HepG2 (cell line): ENCODE measurements at regions not wholly inside any gene's neighbourhood (a gene's known extent, or its start where the extent isn't known, plus 50 kb on each side); places are given as distances from the start of the nearest gene placed in this dataset.
A peak's percentile ranks its signal among the peaks of the same experiment; 100 is the strongest.

ENCODE experiments used
- AGO2 ChIP-seq: fragments of 200-400 bp; formaldehyde crosslinking; optimal IDR thresholded peaks from 2 replicates; pipeline ENCODE3; 2017; ENCODE audit warnings: mild to moderate bottlenecking, low read depth, low read length, moderate library complexity
- CBX2 ChIP-seq, 2 experiments: fragments of 200-600 bp in 1 of 2; sonication (generic); formaldehyde crosslinking in 1 of 2; IDR thresholded peaks; 2 replicates each; pipeline versions ENCODE4 v1.7.0 to v1.8.1; 2018 to 2022; ENCODE audit warnings: low read depth in 2 of 2, low read length in 1 of 2, mild to moderate bottlenecking in 1 of 2, missing genetic modification reagents in 1 of 2
- FOXA3 ChIP-seq: IDR thresholded peaks from 2 replicates; pipeline ENCODE4 v1.6.1; 2016; ENCODE audit warnings: missing genetic modification reagents, missing compliant biosample characterization
- MZF1 ChIP-seq: sonication (generic); formaldehyde crosslinking; IDR thresholded peaks from 2 replicates; pipeline ENCODE4 v1.8.1; 2023; ENCODE audit warnings: mild to moderate bottlenecking, missing genetic modification reagents, borderline replicate concordance
- PRDM10 ChIP-seq: sonication (generic); formaldehyde crosslinking; IDR thresholded peaks from 2 replicates; pipeline ENCODE4 v1.4.0; 2020; ENCODE audit warnings: low read depth, missing genetic modification reagents
- PRDM15 ChIP-seq: sonication (generic); formaldehyde crosslinking; IDR thresholded peaks from 2 replicates; pipeline ENCODE4 v1.4.0; 2020; ENCODE audit warnings: missing genetic modification reagents
- SALL2 ChIP-seq: sonication (generic); formaldehyde crosslinking; IDR thresholded peaks from 2 replicates; pipeline ENCODE4 v1.8.1; 2023; ENCODE audit warnings: mild to moderate bottlenecking, missing genetic modification reagents, inconsistent platforms
- SAP130 ChIP-seq: IDR thresholded peaks from 2 replicates; pipeline ENCODE4 v1.6.1; 2016; ENCODE audit warnings: low read depth
- TEAD3 ChIP-seq: optimal IDR thresholded peaks from 2 replicates; pipeline ENCODE3; 2016; ENCODE audit warnings: borderline replicate concordance
- ZNF18 ChIP-seq: sonication (generic); formaldehyde crosslinking; IDR thresholded peaks from 2 replicates; pipeline ENCODE4 v1.8.0; 2022; ENCODE audit warnings: mild to moderate bottlenecking, missing genetic modification reagents; ENCODE audit not compliant: insufficient replicate concordance
- ZNF234 ChIP-seq: sonication (generic); formaldehyde crosslinking; conservative IDR thresholded peaks from 2 replicates; pipeline ENCODE4 v1.5.1; 2020; ENCODE audit warnings: mild to moderate bottlenecking, missing genetic modification reagents
- TF ChIP-seq, protein P1 (sequence below): IDR thresholded peaks from 2 replicates; pipeline ENCODE4 v1.6.1; 2016; ENCODE audit warnings: low read depth
- TF ChIP-seq, protein P2 (sequence below): sonication (generic); formaldehyde crosslinking; IDR thresholded peaks from 2 replicates; pipeline ENCODE4 v1.4.0; 2020; ENCODE audit warnings: missing genetic modification reagents
- TF ChIP-seq, protein P3 (sequence below): IDR thresholded peaks from 2 replicates; pipeline ENCODE4 v1.6.1; 2016; ENCODE audit warnings: missing genetic modification reagents, missing compliant biosample characterization

DNA sequence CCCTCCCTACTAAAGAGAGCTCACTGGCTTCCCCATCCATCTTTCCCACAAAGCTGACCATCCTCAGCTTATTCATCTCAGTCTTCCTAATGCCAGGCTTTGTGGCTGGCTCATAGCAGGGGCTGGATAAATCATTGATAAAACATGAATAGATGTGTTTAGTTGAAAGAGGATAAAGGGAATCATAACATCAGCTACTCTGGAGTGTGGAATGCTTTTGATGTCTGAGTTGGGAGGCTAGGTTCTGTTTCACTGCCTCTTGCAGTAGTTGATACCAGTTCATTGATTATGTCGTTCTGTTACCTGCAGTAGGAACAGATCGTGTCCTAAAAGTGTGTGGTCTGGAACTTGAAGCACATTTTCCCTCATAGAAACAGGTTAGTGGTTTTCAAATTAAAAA is 66.3 kb upstream of the HK2 start (continued):
- TF ChIP-seq ZNF18 (CRISPR knock-in tag) (no peak), PRDM10 (CRISPR knock-in tag) (no peak), TEAD3 (peak; percentile 49), MZF1 (CRISPR knock-in tag) (no peak), SALL2 (no peak), SAP130 (CRISPR knock-in tag) (peak; percentile 58), AGO2 (no peak), CBX2 (IDR thresholded peaks at IDR 0.05; ENCODE audit: low read depth, low read length) (no peak), CBX2 (CRISPR knock-in tag; IDR thresholded peaks at IDR 0.05; ENCODE audit: low read depth) (no peak), FOXA3 (CRISPR knock-in tag) (peak; percentile 22; the same call in 1 of the 2 replicates), ZNF234 (CRISPR knock-in tag) (no peak), PRDM15 (CRISPR knock-in tag) (0 out of 2 replicates have a peak, but pooled peaks have one; percentile 28)
- TF ChIP-seq, protein P1, sequence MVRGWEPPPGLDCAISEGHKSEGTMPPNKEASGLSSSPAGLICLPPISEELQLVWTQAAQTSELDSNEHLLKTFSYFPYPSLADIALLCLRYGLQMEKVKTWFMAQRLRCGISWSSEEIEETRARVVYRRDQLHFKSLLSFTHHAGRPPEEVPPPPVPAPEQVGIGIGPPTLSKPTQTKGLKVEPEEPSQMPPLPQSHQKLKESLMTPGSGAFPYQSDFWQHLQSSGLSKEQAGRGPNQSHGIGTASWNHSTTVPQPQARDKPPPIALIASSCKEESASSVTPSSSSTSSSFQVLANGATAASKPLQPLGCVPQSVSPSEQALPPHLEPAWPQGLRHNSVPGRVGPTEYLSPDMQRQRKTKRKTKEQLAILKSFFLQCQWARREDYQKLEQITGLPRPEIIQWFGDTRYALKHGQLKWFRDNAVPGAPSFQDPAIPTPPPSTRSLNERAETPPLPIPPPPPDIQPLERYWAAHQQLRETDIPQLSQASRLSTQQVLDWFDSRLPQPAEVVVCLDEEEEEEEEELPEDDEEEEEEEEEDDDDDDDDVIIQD (CRISPR knock-in tag), result peak; percentile 13; the same call in 1 of the 2 replicates
- TF ChIP-seq, protein P2, sequence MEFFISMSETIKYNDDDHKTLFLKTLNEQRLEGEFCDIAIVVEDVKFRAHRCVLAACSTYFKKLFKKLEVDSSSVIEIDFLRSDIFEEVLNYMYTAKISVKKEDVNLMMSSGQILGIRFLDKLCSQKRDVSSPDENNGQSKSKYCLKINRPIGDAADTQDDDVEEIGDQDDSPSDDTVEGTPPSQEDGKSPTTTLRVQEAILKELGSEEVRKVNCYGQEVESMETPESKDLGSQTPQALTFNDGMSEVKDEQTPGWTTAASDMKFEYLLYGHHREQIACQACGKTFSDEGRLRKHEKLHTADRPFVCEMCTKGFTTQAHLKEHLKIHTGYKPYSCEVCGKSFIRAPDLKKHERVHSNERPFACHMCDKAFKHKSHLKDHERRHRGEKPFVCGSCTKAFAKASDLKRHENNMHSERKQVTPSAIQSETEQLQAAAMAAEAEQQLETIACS, result no peak
- TF ChIP-seq, protein P3, sequence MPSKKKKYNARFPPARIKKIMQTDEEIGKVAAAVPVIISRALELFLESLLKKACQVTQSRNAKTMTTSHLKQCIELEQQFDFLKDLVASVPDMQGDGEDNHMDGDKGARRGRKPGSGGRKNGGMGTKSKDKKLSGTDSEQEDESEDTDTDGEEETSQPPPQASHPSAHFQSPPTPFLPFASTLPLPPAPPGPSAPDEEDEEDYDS (CRISPR knock-in tag), result 0 out of 2 replicates have a peak, but pooled peaks have one; percentile 36
